ENCODE measurements at regions not wholly inside any gene's neighbourhood (a gene's known extent, or its start where the extent isn't known, plus 50 kb on each side); places are given as distances from the start of the nearest gene placed in this dataset.

DNA sequence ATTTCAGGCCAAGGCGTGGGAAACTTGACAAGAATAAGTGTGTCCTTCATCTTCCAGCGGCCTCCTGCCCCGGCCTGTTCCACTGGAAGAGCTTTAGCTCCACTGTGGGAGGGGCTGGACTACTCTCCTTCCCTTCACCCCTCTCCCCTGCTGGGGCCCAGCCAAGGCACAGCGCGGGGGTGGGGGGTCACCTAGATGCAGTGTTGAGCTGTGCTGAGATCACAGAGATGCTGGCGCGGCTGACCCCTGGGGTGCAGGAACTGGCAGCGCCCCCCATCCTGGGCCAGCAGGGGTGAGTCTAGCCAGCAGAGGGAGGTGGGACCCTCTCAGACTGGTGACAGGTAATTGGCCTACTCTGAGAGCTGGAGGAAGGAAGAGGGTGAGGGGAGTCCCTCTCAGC is 111.8 kb upstream of the LHX1 start:
- Histone ChIP-seq H3K27me3 (ENCODE audit: insufficient read depth) (no peaks in the 10 kb centered on the region), H3K4me3 (no peak overlapping the region), H3F3A (replicated peaks; ENCODE audit: low read depth) (no peaks in the 10 kb centered on the region), H3K79me2 (replicated peaks; ENCODE audit: insufficient read depth) (no peaks in the 10 kb centered on the region), H3K4me2 (no peak overlapping the region), H3K27ac (ENCODE audit: low read depth) (no peak overlapping the region), H3K36me3 (ENCODE audit: insufficient read depth) (no peaks in the 10 kb centered on the region), H3K4me1 (ENCODE audit: insufficient read depth) (peaks cover 8% of the 10 kb centered on the region), H4K20me1 (replicated peaks; ENCODE audit: insufficient read depth) (no peaks in the 10 kb centered on the region), H2AFZ (no peak overlapping the region), H3K9me2 (ENCODE audit: insufficient read depth) (no peaks in the 10 kb centered on the region)
- TF ChIP-seq ZNF331 (CRISPR knock-in tag; IDR thresholded peaks at IDR 0.05; ENCODE audit: low read depth), result no peak
- TF ChIP-seq, protein P1, sequence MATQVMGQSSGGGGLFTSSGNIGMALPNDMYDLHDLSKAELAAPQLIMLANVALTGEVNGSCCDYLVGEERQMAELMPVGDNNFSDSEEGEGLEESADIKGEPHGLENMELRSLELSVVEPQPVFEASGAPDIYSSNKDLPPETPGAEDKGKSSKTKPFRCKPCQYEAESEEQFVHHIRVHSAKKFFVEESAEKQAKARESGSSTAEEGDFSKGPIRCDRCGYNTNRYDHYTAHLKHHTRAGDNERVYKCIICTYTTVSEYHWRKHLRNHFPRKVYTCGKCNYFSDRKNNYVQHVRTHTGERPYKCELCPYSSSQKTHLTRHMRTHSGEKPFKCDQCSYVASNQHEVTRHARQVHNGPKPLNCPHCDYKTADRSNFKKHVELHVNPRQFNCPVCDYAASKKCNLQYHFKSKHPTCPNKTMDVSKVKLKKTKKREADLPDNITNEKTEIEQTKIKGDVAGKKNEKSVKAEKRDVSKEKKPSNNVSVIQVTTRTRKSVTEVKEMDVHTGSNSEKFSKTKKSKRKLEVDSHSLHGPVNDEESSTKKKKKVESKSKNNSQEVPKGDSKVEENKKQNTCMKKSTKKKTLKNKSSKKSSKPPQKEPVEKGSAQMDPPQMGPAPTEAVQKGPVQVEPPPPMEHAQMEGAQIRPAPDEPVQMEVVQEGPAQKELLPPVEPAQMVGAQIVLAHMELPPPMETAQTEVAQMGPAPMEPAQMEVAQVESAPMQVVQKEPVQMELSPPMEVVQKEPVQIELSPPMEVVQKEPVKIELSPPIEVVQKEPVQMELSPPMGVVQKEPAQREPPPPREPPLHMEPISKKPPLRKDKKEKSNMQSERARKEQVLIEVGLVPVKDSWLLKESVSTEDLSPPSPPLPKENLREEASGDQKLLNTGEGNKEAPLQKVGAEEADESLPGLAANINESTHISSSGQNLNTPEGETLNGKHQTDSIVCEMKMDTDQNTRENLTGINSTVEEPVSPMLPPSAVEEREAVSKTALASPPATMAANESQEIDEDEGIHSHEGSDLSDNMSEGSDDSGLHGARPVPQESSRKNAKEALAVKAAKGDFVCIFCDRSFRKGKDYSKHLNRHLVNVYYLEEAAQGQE (IDR thresholded peaks at IDR 0.05; ENCODE audit: unreplicated experiment), result no peak
- TF ChIP-seq ZNF114 (CRISPR knock-in tag; IDR thresholded peaks at IDR 0.05), result no peak
- no peak for TF ChIP-seq CREB1 (CRISPR knock-in tag; IDR thresholded peaks at IDR 0.05; ENCODE audit: low read depth)
- TF ChIP-seq STAT1 (IDR thresholded peaks at IDR 0.05; ENCODE audit: unreplicated experiment), result no peak
- no peak for TF ChIP-seq EZH2 (IDR thresholded peaks at IDR 0.05; ENCODE audit: low read depth, unreplicated experiment)
- TF ChIP-seq, protein P2, sequence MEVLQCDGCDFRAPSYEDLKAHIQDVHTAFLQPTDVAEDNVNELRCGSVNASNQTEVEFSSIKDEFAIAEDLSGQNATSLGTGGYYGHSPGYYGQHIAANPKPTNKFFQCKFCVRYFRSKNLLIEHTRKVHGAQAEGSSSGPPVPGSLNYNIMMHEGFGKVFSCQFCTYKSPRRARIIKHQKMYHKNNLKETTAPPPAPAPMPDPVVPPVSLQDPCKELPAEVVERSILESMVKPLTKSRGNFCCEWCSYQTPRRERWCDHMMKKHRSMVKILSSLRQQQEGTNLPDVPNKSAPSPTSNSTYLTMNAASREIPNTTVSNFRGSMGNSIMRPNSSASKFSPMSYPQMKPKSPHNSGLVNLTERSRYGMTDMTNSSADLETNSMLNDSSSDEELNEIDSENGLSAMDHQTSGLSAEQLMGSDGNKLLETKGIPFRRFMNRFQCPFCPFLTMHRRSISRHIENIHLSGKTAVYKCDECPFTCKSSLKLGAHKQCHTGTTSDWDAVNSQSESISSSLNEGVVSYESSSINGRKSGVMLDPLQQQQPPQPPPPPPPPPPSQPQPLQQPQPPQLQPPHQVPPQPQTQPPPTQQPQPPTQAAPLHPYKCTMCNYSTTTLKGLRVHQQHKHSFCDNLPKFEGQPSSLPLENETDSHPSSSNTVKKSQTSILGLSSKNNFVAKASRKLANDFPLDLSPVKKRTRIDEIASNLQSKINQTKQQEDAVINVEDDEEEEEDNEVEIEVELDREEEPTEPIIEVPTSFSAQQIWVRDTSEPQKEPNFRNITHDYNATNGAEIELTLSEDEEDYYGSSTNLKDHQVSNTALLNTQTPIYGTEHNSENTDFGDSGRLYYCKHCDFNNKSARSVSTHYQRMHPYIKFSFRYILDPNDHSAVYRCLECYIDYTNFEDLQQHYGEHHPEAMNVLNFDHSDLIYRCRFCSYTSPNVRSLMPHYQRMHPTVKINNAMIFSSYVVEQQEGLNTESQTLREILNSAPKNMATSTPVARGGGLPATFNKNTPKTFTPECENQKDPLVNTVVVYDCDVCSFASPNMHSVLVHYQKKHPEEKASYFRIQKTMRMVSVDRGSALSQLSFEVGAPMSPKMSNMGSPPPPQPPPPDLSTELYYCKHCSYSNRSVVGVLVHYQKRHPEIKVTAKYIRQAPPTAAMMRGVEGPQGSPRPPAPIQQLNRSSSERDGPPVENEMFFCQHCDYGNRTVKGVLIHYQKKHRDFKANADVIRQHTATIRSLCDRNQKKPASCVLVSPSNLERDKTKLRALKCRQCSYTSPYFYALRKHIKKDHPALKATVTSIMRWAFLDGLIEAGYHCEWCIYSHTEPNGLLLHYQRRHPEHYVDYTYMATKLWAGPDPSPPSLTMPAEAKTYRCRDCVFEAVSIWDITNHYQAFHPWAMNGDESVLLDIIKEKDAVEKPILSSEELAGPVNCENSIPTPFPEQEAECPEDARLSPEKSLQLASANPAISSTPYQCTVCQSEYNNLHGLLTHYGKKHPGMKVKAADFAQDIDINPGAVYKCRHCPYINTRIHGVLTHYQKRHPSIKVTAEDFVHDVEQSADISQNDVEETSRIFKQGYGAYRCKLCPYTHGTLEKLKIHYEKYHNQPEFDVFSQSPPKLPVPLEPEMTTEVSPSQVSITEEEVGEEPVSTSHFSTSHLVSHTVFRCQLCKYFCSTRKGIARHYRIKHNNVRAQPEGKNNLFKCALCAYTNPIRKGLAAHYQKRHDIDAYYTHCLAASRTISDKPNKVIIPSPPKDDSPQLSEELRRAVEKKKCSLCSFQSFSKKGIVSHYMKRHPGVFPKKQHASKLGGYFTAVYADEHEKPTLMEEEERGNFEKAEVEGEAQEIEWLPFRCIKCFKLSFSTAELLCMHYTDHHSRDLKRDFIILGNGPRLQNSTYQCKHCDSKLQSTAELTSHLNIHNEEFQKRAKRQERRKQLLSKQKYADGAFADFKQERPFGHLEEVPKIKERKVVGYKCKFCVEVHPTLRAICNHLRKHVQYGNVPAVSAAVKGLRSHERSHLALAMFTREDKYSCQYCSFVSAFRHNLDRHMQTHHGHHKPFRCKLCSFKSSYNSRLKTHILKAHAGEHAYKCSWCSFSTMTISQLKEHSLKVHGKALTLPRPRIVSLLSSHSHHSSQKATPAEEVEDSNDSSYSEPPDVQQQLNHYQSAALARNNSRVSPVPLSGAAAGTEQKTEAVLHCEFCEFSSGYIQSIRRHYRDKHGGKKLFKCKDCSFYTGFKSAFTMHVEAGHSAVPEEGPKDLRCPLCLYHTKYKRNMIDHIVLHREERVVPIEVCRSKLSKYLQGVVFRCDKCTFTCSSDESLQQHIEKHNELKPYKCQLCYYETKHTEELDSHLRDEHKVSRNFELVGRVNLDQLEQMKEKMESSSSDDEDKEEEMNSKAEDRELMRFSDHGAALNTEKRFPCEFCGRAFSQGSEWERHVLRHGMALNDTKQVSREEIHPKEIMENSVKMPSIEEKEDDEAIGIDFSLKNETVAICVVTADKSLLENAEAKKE (CRISPR knock-in tag; IDR thresholded peaks at IDR 0.05), result no peak
- no peak for TF ChIP-seq JUNB (IDR thresholded peaks at IDR 0.05; ENCODE audit: unreplicated experiment)
- TF ChIP-seq, protein P3, sequence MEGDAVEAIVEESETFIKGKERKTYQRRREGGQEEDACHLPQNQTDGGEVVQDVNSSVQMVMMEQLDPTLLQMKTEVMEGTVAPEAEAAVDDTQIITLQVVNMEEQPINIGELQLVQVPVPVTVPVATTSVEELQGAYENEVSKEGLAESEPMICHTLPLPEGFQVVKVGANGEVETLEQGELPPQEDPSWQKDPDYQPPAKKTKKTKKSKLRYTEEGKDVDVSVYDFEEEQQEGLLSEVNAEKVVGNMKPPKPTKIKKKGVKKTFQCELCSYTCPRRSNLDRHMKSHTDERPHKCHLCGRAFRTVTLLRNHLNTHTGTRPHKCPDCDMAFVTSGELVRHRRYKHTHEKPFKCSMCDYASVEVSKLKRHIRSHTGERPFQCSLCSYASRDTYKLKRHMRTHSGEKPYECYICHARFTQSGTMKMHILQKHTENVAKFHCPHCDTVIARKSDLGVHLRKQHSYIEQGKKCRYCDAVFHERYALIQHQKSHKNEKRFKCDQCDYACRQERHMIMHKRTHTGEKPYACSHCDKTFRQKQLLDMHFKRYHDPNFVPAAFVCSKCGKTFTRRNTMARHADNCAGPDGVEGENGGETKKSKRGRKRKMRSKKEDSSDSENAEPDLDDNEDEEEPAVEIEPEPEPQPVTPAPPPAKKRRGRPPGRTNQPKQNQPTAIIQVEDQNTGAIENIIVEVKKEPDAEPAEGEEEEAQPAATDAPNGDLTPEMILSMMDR (conservative IDR thresholded peaks at IDR 0.05; ENCODE audit: low read depth in 2 of 2), result no peak
- no peak for TF ChIP-seq NANOG (IDR thresholded peaks at IDR 0.05; ENCODE audit: borderline replicate concordance)
- TF ChIP-seq EZH2phosphoT487 (IDR thresholded peaks at IDR 0.05; ENCODE audit: unreplicated experiment), result no peak
- DNase-seq (ENCODE audit: low spot score), result no peak
- Mint-ChIP-seq H3K4me3 (no peak overlapping the region), H3K36me3 (ENCODE audit: low read depth) (peaks cover 3% of the 10 kb centered on the region; the same call in 1 of the 3 replicates), H3K27me3 (ENCODE audit: insufficient read depth, low read depth, poor library complexity) (peaks cover 22% of the 10 kb centered on the region), H3K27ac (no peak overlapping the region), H3K4me1 (peaks cover 44% of the 10 kb centered on the region), H3K9me3 (no peaks in the 10 kb centered on the region)
- ATAC-seq, result no peak

All from GM23338 (cell line).